ENCODE measurements at regions not wholly inside any gene's neighbourhood (a gene's known extent, or its start where the extent isn't known, plus 50 kb on each side); places are given as distances from the start of the nearest gene placed in this dataset.
"Not testable (repeated sequence)": the region's sequence is repeated elsewhere in the genome, so short reads cannot be mapped to it uniquely, and the experiment has no call there.

DNA sequence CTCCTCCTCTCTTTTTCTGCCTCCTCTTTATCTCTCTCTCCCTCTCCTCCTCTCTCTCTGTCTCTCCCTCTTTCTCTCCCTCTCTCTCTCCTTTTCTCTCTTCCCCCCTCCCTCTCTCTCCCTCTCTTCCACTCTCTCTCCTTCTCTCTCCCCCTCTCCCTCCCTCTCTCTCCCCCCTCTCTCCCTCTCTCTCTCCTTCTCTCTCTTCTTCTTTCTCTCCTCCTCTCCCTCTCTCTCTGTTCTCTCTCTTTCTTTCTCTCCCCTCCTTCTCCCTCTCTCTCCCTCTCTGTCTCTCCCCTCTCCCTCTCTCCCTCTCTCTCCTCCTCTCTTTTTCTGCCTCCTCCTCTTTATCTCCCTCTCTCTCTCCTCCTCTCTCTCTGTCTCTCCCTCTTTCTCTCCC, 197.4 kb downstream of the UQCRFS1 start:
- DNase-seq (ENCODE audit: extremely low read depth, low read depth) = no peak

DNA sequence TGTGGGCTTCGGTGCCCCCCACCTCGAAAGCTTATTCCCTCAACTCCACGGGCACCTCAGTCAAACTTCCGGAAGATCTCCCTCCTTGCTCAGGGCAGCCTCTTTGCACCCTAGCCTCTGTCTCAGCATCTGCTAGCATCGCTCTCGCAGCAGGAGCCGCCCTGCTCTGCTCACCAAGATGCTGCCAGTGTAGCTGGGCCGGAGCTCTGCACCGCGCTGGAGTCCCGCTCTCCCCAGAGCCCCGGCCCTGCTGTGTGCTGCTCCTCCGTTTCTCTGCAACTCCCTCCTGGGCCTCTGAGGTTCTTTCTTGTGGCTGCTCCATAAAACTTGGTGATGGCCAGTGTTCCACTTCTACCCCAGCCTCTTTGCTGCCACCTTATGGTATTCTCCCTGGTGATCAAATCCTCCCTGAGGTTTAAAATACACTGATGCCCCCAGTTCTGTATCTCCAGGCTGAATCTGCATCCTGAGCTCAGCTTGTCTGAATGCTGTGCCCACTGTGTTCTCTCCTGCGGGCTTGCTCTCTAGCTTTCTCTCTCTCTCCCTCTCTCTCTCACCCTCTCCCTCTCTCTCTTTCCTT, 198.0 kb downstream of the UQCRFS1 start:
- DNase-seq (ENCODE audit: extremely low read depth, low read depth) = no peak

DNA sequence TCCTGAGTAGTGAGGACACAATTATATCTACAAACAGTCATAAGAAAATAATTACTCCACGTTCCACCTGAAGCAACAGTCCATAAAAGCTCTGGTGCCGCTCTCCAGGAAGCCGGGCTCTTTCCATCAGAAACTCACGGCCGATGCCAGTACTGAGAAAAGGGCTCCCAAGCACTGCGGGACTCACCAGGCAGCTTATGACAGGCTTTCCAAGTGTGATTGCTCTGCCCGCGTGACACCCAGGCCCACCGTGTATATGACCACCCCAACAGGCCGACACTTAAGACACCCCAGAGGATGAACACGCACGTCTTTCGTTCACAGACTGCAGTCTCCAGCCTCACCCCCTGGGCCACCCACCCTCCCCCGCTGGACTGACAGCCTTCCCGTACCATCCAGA, 199.0 kb downstream of the UQCRFS1 start:
- no peak for DNase-seq (ENCODE audit: extremely low read depth, low read depth)

DNA sequence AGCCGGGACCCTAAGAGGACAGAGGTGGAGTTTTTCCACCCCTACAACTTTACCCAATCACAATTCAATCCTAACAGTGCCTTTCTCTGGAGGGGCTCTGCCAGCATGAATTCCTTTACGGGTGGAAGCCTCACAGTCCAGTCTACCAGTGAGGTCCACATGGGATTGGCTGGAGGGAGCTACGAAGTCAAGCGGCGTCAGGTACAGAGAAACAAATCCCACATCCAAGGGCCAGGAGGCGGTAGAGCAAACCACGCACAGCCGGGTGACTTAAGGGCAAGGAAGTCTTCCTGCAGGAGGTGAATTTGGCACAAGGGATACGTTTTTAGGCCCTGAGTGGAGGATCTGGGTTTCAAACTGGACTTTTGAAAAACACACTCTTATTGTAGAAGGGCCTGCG, 199.6 kb downstream of the UQCRFS1 start:
- DNase-seq (ENCODE audit: extremely low read depth, low read depth) = no peak

DNA sequence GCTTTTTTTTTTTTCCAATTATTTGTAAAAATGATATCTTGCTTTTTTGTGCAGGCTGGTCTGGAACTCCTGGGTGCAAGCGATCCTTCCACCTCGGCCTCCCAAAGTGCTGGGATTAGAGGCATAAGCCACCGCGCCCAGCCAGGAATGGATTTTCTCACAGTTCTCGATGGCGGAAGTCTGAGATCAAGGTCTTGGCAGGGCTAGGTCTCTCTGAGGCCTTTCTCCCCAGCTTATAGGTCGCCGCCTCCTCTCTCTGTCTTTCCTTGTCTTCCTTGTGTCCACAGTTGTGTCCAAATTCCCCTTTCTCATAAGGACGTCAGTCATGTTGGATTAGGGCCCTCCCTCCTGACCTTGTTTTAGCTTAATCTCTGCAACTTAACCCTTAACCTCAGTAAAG, 200.5 kb downstream of the UQCRFS1 start:
- DNase-seq (ENCODE audit: extremely low read depth, low read depth) = no peak

DNA sequence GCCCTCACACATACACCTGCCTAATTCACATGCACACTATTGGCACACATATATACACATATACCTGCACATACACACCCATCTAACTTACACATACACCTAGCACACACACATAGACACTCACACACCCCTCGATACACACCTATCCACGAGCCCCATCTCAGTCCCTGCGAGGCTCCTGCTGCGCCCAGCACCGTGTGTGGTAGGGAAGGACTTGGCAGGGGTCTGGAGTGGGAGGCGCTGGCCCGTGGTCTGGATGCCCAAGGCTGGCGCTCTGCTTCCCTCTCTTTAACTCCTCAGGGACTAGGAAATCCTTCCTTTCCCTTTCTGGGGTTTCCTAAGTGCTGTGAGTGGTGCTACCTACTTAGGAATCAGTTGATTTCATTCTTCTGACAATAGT, 202.7 kb downstream of the UQCRFS1 start:
- no peak for DNase-seq (ENCODE audit: extremely low read depth, low read depth)

DNA sequence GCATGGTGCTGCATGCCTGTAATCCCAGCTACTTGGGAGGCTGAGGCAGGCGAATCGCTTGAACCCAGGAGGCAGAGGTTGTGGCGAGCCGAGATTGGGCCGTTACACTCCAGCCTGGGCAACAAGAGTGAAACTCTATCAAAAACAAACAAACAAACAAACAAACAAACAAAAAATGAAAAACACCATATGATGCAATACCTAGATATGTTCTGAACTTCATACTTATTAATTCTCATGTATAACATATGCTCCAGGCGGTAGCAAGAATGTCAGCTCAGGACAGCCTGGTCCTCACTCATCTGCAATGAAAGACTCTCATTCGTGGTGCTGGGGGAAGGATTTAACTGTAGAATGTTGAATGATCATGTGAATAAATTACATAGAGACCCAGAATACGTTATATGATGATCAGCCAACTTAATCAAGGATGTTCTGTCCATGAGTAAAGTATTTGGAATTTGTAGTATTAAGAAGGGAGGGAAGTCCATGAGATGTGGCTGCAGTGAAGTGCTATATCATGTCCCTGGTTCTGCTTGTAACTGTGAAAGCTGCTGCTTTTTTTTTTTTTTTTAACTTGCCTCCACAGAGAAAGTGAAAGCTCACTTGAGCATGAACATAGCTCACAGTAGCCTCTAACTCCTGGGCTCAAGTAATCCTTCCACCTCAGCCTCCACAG, 206.8 kb downstream of the UQCRFS1 start:
- DNase-seq (ENCODE audit: extremely low read depth, low read depth) = no peak

DNA sequence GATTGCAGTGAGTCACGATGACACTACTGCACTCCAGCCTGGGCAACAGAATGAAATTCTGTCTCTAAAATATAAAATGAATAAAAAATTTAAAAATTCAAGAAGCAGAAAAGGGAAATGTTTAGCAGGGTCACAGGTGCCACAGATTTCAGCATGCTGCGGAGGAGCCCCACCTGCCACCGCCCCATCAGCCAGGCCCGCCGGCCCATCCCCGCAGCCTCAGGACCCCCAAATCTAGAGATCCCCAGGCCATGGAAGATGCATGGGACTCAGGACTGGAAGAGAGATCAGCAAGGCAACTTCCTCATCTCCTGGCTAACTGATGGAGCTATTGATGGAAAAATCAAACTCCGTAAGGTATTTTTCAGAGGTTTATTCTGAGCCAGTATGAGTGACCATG, 208.2 kb downstream of the UQCRFS1 start:
- no peak for DNase-seq (ENCODE audit: extremely low read depth, low read depth)

DNA sequence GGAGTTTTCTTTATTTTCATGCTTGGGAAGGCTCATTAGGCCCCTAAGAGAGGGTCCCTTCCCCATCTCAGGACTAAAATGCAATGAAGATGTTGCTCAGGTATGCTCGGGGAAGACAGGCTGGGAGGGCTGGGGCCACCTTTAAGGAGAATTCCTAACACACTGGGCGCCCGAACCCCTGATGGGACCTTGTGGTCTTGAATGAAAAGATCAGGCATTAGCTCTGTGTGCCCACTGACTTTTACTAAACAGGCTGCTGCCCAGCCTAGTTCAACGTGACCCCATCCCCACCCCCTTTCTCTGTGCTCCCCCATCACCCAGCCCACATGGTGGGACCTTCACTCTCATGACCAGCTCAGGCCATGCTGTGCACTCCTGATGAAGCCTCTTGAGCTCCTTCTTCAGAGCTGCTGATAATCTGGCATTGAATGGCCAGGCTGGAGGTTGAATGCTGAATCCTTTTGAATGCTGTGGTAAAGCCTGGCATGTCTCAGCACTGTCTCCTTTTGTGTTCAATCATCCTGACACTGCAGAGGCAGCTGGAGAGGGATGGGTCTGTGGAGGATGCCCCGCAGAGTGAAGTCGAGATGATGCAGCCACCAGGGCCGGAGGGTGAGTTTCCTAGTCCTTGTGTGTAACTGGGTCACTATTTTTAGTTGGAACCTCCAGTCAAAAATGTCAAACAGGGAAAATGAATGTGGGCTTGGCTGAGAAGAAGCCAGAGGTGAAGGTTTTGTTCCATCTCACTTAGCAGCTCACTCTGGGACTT, 209.1 kb downstream of the UQCRFS1 start:
- DNase-seq (ENCODE audit: extremely low read depth, low read depth) = no peak

DNA sequence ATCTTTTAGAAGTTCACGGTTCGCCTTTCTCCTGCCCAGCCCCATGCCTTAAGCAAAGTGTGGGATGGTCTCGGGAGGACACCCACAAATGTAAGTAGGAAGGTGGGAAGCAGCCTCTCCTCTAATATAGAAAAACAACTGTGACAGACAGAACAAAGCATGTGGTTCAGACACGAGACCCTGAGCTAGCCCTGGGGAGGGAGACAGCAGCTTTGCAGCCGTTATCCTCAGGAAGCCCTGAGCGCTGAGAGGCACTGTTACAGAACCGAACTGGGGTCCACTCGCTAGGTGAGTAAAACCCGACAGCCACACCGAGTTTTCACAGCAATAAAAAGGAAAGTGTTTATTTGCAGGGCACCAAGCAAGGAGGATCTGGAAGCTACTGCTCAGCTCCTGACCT, 210.6 kb downstream of the UQCRFS1 start:
- DNase-seq (ENCODE audit: extremely low read depth, low read depth) = no peak

DNA sequence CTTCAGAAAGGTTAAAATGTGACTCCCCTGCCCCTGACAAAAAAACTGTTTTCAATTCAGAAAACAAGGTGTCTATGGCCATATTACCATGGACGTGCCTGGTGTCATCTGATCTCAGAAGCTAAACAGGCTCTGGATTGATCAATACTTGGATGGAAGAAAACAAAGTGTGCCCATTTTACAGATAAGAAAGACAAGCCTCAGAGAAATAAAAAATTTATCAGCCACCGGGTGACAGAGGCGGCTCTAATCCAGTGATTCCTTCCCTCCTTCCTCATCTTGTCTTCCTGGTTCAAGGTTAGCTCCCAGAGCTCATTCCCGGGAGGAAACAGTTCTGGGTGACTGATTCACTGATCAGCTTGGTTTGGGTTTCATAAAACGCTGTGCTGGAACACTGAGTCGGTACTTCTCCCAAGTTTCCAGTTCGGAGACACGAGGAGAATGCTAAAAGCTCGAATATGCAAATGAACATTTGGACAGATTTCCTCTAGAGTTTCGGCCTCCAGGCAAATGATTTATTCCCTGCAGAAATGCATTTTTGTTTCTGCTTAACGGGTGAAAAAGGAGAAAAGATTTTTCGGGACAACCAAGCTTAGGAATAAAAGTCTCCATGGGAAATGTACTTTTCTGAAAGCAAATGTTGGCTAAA, 211.2 kb downstream of the UQCRFS1 start:
- DNase-seq (ENCODE audit: extremely low read depth, low read depth) = no peak

DNA sequence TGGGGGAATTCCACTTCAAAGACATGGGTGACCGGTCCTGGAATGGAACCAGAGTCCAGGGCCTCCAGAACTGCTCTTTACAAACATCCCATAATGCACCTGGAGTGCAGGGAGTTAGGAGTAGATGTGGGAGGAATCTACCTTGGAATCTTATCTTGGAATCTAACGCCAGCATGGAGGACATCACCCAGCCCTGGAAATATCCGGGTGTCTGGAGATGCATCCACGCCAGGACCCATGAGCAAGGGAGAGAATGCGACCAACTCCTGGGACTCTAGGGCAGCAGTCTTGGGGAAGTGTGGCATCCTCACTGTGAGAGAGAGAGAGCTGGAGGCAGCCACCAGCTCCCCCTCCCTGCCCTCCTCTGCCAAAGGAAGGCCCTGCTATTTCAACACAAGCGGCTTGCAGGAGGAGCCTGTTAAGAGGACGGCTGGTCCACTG, 211.8 kb downstream of the UQCRFS1 start:
- DNase-seq (ENCODE audit: extremely low read depth, low read depth) = no peak

DNA sequence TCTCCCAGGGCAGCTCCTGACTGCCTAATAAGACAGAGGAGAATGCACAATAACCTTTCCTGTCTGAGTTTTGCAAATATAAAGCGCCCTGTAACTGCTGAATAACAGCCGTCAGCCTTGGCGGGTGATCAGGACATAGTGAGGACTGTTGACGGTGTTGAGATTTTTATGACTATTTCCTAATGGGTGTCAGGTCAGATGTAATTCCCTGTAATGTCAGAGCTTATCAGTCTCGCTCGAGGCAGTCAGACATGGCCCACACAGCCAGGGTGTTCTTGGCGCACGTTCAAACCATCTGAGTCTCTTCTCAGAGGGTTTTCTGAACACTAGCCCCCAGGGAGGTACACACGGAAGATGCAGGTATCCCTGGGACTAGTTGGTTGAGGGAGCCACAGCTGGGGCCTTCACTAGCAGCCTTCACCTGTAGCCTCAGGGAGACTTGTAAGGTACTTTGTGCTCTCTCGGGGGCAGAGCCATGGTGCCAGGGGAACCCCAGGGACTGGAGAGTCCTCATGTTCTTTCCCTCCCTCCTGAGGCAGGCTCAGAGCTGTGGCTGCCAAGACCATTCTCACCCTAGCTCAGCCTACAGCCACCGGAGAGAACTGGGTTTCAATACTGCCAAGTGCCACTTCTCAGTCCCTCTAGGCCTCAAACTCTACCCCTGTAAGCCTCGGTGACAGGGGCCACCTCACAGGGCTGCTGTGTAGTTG, 213.1 kb downstream of the UQCRFS1 start:
- no peak for DNase-seq (ENCODE audit: extremely low read depth, low read depth)

DNA sequence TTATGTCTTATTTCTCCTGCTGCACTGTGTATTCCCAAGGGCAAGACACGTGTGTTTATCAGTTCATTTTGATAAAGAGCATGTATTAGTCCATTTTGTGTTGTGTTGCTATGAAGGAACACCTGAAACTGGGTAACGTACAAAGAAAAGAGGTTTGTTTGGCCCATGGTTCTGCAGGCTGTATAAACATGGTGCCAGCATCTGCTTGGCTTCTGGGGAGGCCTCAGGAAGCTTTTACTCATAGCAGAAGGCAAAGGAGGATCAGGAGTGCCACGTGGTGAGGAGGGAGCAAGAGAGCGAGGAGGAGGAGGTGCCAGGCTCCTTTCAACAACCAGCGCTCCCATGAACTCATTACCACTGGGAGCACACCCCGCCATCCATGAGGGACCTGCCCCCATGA, 214.0 kb downstream of the UQCRFS1 start:
- no peak for DNase-seq (ENCODE audit: extremely low read depth, low read depth)

DNA sequence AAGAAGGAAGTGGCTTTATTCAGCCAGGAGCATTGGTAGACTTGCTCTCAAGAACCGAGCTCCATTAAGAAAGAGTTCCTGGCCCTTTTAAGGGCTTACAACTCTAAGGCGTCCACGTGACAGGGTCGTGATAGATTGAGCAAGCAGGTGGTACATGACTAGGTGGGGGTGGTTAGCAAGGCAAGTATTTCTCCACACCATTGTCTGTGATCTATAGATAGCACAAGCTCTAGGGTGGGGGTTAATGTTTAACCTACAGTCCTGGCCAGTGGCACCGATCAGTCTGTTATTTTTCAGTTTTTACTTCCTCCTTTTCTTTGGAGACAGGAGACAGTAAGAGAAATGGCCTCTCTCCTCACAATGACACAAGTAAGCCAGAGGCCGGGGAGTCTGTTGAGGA, 215.1 kb downstream of the UQCRFS1 start:
- DNase-seq (ENCODE audit: extremely low read depth, low read depth) = not testable (repeated sequence)

DNA sequence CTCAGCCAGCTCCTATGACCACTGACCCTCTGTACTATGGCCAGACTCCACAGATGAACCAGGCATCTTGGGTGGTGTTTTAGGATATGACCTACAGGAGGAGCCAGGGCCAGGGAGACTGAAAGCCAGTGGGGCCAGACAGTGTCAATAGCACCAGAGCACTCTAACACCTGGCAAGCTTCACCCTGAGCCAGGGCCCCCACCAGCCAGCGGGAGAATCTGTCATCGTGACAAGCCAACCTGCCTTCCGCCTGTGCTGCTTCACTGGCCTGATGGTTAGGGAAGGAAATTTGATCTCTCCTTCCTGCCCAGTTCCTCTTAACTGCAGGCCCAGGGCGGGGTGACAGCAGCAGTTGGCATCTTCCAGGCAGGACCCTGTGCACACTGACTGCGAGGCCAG, 222.4 kb downstream of the UQCRFS1 start:
- DNase-seq (ENCODE audit: extremely low read depth, low read depth) = no peak

DNA sequence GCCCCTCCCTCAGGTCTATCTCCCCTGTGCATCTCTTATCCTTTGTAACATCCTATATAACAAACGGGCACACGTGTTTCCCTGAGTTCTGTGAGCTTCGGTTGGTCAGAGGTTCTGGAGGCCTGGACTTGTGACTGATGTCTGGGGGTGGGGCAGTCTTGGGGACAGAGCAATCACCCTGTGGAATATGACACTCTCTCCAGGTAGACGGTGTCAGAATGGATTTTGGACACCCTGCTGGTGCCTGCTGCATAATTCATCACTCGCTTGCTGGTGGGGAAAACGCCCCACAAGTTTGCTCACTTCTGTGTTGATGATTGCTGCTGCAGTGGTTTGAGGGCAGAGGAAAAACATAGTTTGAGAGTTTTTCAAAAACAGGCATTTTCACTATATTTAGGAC, 223.2 kb downstream of the UQCRFS1 start:
- DNase-seq (ENCODE audit: extremely low read depth, low read depth) = no peak

DNA sequence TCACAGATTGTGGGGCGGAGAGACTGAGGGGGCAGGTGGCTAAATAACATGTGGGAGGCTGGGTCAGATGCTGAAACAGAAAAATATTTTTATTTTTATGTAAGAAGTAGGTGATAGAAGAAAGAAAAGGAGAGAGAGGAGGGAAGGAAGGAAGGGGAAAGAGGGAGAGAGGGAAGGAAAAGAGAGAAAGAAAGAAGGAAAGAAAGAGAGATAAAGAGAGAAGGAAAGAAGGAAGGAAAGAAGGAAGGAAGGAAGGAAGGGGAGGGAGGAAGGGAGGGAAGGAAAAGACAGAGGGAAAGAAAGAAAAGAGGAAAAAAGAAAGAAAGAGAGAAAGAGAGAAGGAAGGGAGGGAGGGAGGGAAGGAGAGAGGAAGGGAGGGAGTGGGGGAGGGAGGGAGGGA, 224.9 kb downstream of the UQCRFS1 start:
- no peak for DNase-seq (ENCODE audit: extremely low read depth, low read depth)

DNA sequence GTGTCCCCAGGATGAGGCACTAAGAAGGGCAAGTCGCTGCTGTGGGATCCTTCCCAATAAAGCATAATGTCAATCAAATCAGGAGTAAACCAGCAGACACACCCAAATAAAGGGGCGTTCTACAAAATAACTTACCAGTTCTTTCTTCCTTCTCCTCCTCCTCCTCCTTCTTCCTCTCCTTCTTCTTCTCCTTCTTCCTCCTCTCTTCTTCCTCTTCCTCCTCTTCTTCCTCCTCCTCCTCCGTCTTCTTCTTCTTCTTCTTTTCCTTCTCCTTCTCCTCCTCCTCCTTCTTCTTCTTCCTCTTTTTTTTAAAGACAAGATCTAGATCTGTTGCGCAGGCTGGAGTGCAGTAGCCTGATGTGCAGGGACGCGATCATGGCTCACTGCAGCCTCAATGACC, 225.8 kb downstream of the UQCRFS1 start:
- DNase-seq (ENCODE audit: extremely low read depth, low read depth) = no peak

DNA sequence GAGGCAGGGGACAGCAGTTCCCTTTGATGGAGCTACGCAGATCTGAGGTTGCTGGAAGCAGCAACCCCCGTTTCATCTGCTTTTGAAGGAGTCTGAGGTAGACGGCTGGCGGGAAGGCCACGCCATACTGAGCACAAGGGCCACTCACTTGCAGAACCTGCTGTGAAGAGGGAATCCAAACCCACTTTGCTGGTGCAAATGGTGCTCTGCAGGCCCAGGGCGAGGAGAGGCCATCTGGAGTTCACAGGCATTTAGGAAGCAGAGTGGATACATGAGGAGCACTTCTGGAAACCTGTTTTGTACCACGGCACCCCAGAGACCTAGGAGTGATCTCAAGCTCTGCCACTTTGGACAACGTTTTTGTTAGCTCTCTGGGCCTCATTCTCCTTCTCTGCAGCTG, 227.8 kb downstream of the UQCRFS1 start:
- DNase-seq (ENCODE audit: extremely low read depth, low read depth) = no peak

DNA sequence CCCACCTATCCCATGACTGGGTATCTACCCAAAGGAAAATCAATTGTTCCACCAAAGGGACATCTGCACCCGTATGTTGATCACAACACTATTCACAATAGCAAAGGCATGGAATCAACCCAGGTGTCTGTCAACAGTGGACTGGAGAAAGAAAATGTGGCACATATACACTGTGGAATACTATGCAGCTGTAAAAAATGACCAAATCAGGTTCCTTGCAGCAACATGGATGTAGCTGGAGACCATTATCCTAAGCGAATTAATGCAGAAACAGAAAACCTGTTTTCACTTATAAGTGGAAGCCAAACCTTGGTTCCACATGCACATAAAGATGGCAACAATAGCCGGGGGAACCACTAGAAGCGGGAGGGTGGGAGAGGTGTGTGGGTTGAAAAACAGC, 228.6 kb downstream of the UQCRFS1 start:
- DNase-seq (ENCODE audit: extremely low read depth, low read depth) = no peak
